KMS-11 (cell line): ENCODE measurements at regions not wholly inside any gene's neighbourhood (a gene's known extent, or its start where the extent isn't known, plus 50 kb on each side); places are given as distances from the start of the nearest gene placed in this dataset.

ENCODE experiments used
- H2AFZ ChIP-seq: fragments of 200-600 bp; sonication (generic); 2 replicates; pipeline ENCODE4 v1.6.1; 2016; ENCODE audit warnings: antibody characterized with exemption, mixed run types, low read depth
- H3K27ac ChIP-seq: fragments of 200-600 bp; sonication (generic); 2 replicates; pipeline ENCODE4 v1.6.1; 2016; ENCODE audit warnings: mild to moderate bottlenecking, mixed run types
- H3K27me3 ChIP-seq: fragments of 200-600 bp; sonication (generic); 2 replicates; pipeline ENCODE4 v1.6.1; 2017; ENCODE audit warnings: mild to moderate bottlenecking, low read depth, mixed run types, moderate library complexity; ENCODE audit not compliant: insufficient read depth
- H3K36me3 ChIP-seq: fragments of 200-600 bp; sonication (generic); 2 replicates; pipeline ENCODE4 v1.6.1; 2017; ENCODE audit warnings: mild to moderate bottlenecking, mixed run types; ENCODE audit not compliant: insufficient read depth
- H3K4me1 ChIP-seq: fragments of 200-600 bp; sonication (generic); 2 replicates; pipeline ENCODE4 v1.6.1; 2016; ENCODE audit warnings: mild to moderate bottlenecking, low read depth, mixed run types; ENCODE audit not compliant: poor library complexity, severe bottlenecking
- H3K4me2 ChIP-seq: fragments of 200-600 bp; sonication (generic); 2 replicates; pipeline ENCODE4 v1.7.0; 2016; ENCODE audit warnings: mild to moderate bottlenecking, mixed run types
- H3K4me3 ChIP-seq: fragments of 200-600 bp; sonication (generic); IDR thresholded peaks from 2 replicates; pipeline ENCODE4 v1.6.1; 2017; ENCODE audit warnings: low read depth, low read length, mixed read lengths; ENCODE audit not compliant: insufficient read depth
- H3K79me2 ChIP-seq: fragments of 200-600 bp; sonication (generic); 2 replicates; pipeline ENCODE4 v1.6.1; 2016; ENCODE audit warnings: low read depth, mixed run types; ENCODE audit not compliant: insufficient read depth
- H3K9ac ChIP-seq: fragments of 200-600 bp; sonication (generic); 2 replicates; pipeline ENCODE4 v1.6.1; 2016; ENCODE audit warnings: mild to moderate bottlenecking, mixed run types
- H4K20me1 ChIP-seq: fragments of 200-600 bp; sonication (generic); 2 replicates; pipeline ENCODE4 v1.6.1; 2016; ENCODE audit warnings: mild to moderate bottlenecking, mixed run types; ENCODE audit not compliant: insufficient read depth
- TF ChIP-seq, protein P1 (sequence below): fragments of 200-600 bp; sonication (generic); conservative IDR thresholded peaks from 2 replicates; pipeline ENCODE4 v1.6.1; 2017; ENCODE audit warnings: low read depth, mild to moderate bottlenecking, antibody characterized with exemption, low read length, moderate library complexity, mixed read lengths

DNA sequence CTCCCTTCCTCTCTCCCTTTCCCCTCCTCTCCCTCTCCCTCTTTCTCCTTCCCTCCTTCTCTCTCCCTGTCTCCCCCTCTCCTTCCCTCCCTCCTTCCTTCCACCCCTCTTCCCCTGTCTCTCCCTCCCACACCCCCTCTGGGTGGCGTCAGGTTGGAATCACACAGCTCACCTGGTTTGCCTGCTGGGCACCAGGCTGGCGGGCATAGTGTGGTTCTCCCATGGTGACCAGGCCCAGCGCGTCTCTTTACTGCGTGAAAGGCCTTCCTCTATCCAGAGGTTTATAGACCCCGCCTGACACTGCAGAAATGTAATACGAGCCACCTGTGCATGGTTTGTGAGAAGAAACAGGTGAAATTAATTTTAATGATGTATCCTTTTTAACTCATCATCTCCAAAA is 76.2 kb downstream of the MRPL36 start:
- no peaks in the 10 kb centered on the region for H3K27me3 ChIP-seq
- no peaks in the 10 kb centered on the region for H4K20me1 ChIP-seq
- no peak overlapping the region for H3K4me3 ChIP-seq
- no peak overlapping the region for H3K27ac ChIP-seq
- no peak overlapping the region for H2AFZ ChIP-seq
- no peaks in the 10 kb centered on the region for H3K79me2 ChIP-seq
- no peak overlapping the region for H3K4me2 ChIP-seq
- no peak overlapping the region for H3K9ac ChIP-seq
- no peaks in the 10 kb centered on the region for H3K36me3 ChIP-seq
- TF ChIP-seq, protein P1, sequence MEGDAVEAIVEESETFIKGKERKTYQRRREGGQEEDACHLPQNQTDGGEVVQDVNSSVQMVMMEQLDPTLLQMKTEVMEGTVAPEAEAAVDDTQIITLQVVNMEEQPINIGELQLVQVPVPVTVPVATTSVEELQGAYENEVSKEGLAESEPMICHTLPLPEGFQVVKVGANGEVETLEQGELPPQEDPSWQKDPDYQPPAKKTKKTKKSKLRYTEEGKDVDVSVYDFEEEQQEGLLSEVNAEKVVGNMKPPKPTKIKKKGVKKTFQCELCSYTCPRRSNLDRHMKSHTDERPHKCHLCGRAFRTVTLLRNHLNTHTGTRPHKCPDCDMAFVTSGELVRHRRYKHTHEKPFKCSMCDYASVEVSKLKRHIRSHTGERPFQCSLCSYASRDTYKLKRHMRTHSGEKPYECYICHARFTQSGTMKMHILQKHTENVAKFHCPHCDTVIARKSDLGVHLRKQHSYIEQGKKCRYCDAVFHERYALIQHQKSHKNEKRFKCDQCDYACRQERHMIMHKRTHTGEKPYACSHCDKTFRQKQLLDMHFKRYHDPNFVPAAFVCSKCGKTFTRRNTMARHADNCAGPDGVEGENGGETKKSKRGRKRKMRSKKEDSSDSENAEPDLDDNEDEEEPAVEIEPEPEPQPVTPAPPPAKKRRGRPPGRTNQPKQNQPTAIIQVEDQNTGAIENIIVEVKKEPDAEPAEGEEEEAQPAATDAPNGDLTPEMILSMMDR = no peak
- no peaks in the 10 kb centered on the region for H3K4me1 ChIP-seq

DNA sequence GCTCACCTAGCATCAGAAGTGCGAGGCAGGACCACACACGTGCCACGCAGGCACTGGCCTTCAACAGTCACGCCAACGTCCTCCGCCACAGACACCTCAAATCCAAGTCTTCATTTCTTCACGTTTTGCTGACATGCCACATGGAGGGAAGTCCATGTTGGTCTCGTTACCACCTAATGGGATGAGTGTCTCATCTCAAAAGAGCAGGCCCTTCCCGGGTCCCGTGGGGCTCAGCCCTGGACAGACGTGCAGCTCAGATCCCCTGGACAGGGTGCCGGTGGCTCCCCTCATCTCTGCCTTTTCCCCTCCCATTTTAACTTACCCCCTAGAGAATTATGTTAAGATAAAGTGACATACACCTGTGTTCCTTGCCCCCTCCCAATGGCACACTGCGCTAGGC is 76.8 kb downstream of the MRPL36 start:
- Histone ChIP-seq H3K79me2 (no peaks in the 10 kb centered on the region), H3K4me3 (no peak overlapping the region), H4K20me1 (no peaks in the 10 kb centered on the region), H3K27ac (no peak overlapping the region), H3K4me1 (no peaks in the 10 kb centered on the region), H3K9ac (no peak overlapping the region), H3K27me3 (no peaks in the 10 kb centered on the region), H3K4me2 (no peak overlapping the region), H2AFZ (no peak overlapping the region), H3K36me3 (no peaks in the 10 kb centered on the region)
- TF ChIP-seq, protein P1 = no peak

- H3K4me3 ChIP-seq = no peak overlapping the region
- no peaks in the 10 kb centered on the region for H3K27me3 ChIP-seq
- TF ChIP-seq, protein P1 = no peak
- H3K79me2 ChIP-seq = no peaks in the 10 kb centered on the region
- H3K36me3 ChIP-seq = no peaks in the 10 kb centered on the region
- H3K9ac ChIP-seq = no peak overlapping the region
- H4K20me1 ChIP-seq = no peaks in the 10 kb centered on the region
- no peaks in the 10 kb centered on the region for H3K4me1 ChIP-seq
- no peak overlapping the region for H2AFZ ChIP-seq
- H3K27ac ChIP-seq = no peak overlapping the region
- no peak overlapping the region for H3K4me2 ChIP-seq
Observed at GRCh38 chr5:1720396-1721110, 79.1 kb downstream of the MRPL36 start.

DNA sequence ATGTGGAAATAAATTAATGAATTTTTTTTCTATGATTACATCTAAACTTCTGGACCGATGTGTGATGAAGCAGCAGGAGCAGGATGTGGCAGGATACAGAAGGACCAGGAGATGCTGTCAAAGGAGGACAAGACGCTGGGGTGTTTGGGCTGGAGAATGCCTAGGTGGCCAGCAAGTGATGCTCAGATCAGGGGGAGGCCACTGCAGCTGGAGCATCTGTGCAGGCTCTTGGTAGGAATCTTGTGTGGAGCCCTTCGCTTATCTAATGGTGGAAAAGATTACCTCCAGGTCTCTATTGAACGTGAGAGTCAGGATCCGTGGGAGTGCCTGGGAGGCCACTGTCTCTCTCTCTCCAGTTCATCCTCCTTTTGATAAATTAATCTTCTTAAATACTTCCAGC is 79.8 kb downstream of the MRPL36 start:
- Histone ChIP-seq H3K4me3 (no peak overlapping the region), H3K4me1 (no peaks in the 10 kb centered on the region), H3K4me2 (no peak overlapping the region), H3K9ac (no peak overlapping the region), H3K36me3 (no peaks in the 10 kb centered on the region), H3K79me2 (no peaks in the 10 kb centered on the region), H4K20me1 (no peaks in the 10 kb centered on the region), H3K27ac (no peak overlapping the region), H2AFZ (no peak overlapping the region), H3K27me3 (no peaks in the 10 kb centered on the region)
- TF ChIP-seq, protein P1 = no peak
